ENCODE measurements at regions not wholly inside any gene's neighbourhood (a gene's known extent, or its start where the extent isn't known, plus 50 kb on each side); places are given as distances from the start of the nearest gene placed in this dataset.
A peak's percentile ranks its signal among the peaks of the same experiment; 100 is the strongest.

DNA sequence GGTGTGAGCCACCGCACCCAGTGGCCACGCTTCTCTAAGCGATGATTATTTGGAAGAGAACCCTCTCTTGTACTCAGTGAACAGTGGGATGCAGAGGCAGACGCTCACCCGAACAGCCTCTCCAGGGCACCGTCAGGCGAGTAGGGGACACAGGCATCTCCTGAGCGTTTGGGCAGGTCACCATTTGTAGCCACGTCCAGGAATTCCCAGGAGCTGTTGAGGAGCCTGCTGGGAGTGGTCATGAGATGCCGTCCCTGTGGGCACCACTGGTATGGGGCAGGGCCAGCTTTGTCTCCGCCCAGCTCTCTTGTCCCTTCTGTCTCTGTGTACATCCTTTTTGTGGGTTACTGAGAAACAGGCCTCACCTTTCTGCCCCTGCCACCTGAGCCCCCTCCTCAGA, 81.3 kb upstream of the ZNF469 start:
- TF ChIP-seq, protein P1, sequence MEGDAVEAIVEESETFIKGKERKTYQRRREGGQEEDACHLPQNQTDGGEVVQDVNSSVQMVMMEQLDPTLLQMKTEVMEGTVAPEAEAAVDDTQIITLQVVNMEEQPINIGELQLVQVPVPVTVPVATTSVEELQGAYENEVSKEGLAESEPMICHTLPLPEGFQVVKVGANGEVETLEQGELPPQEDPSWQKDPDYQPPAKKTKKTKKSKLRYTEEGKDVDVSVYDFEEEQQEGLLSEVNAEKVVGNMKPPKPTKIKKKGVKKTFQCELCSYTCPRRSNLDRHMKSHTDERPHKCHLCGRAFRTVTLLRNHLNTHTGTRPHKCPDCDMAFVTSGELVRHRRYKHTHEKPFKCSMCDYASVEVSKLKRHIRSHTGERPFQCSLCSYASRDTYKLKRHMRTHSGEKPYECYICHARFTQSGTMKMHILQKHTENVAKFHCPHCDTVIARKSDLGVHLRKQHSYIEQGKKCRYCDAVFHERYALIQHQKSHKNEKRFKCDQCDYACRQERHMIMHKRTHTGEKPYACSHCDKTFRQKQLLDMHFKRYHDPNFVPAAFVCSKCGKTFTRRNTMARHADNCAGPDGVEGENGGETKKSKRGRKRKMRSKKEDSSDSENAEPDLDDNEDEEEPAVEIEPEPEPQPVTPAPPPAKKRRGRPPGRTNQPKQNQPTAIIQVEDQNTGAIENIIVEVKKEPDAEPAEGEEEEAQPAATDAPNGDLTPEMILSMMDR (IDR thresholded peaks at IDR 0.05; ENCODE audit: insufficient read depth, low read length, severe bottlenecking), result no peak
- FAIRE-seq, result no peak
- Histone ChIP-seq H3K27me3 (ENCODE audit: control insufficient read depth, insufficient read depth, low read length) (no peaks in the 10 kb centered on the region), H3K36me3 (ENCODE audit: control insufficient read depth, insufficient read depth, low read length) (no peaks in the 10 kb centered on the region), H3K4me3 (ENCODE audit: low read depth, low read length) (no peak overlapping the region)
- DNase-seq (ENCODE audit: low read depth), result no peak

DNA sequence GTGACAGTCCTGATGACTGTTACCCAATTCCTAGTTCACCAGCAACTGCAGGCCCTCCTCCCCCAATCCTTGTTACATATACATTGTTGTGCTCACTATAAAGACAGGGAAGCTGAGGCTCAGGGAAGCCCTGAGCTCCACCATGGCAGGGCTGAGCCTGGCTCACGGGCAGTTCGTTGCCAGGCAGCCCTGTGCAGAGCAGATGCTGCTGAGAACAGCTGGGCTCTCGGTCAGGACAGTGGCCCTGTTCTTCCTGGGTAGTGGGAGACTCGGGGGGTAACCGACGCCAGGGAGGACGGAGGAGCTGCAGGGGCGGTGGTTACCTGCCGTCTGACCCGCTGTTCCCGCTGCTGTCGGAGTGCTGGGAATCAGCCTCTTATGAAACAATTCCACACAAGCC, 80.9 kb upstream of the ZNF469 start:
- DNase-seq (ENCODE audit: low read depth) (no peak), FAIRE-seq (no peak)
- Histone ChIP-seq H3K36me3 (ENCODE audit: control insufficient read depth, insufficient read depth, low read length) (no peaks in the 10 kb centered on the region), H3K27me3 (ENCODE audit: control insufficient read depth, insufficient read depth, low read length) (no peaks in the 10 kb centered on the region), H3K4me3 (ENCODE audit: low read depth, low read length) (no peak overlapping the region)
- TF ChIP-seq, protein P1 (IDR thresholded peaks at IDR 0.05; ENCODE audit: insufficient read depth, low read length, severe bottlenecking), result no peak

DNA sequence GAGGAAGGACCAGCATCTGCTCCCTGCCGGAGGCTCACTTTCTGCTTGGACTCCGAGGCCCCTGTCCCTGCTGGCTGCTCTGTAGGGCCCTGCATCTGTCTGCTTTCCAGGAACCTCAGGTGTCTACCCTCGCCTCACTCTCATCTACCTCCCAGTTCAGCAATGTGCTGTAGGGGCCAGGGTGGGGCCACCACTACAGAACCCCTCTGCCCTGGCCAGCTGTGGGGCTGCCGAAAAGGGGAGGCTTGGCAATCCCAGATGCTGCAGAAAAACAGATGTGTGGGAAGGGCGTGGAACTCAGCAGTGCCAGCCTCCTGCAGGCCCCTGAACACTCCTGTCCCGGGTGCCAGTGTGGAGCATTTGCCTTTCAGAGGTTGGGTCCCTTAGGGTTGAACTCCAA, 80.1 kb upstream of the ZNF469 start:
- no peak overlapping the region for H3K4me3 ChIP-seq (ENCODE audit: low read depth, low read length)
- DNase-seq (ENCODE audit: low read depth), result no peak
- no peaks in the 10 kb centered on the region for H3K36me3 ChIP-seq (ENCODE audit: control insufficient read depth, insufficient read depth, low read length)
- H3K27me3 ChIP-seq (ENCODE audit: control insufficient read depth, insufficient read depth, low read length), result no peaks in the 10 kb centered on the region
- TF ChIP-seq, protein P1 (IDR thresholded peaks at IDR 0.05; ENCODE audit: insufficient read depth, low read length, severe bottlenecking), result no peak
- no peak for FAIRE-seq

DNA sequence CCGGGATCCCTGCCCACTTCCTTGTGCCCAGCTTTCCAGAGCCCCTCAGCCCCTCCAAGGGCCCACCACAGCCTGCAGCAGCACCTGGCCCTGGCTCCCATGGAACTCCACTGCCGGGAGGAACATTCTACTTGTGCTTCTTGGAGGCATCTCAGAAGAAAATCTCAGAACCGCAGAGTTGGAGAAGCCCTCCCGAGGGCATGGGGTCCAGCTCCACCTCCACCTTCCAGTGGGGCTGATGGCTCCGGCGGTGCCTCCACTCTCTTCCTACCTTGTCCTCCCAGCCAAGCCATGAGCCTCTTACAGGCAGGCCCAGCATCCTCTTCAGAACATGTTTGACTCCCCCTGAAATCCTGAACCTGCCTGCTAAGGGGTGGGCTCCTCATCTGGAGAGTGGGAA, 79.4 kb upstream of the ZNF469 start:
- no peaks in the 10 kb centered on the region for H3K36me3 ChIP-seq (ENCODE audit: control insufficient read depth, insufficient read depth, low read length)
- no peak overlapping the region for H3K4me3 ChIP-seq (ENCODE audit: low read depth, low read length)
- no peak for DNase-seq (ENCODE audit: low read depth)
- TF ChIP-seq, protein P1 (IDR thresholded peaks at IDR 0.05; ENCODE audit: insufficient read depth, low read length, severe bottlenecking), result no peak
- no peaks in the 10 kb centered on the region for H3K27me3 ChIP-seq (ENCODE audit: control insufficient read depth, insufficient read depth, low read length)
- no peak for FAIRE-seq

DNA sequence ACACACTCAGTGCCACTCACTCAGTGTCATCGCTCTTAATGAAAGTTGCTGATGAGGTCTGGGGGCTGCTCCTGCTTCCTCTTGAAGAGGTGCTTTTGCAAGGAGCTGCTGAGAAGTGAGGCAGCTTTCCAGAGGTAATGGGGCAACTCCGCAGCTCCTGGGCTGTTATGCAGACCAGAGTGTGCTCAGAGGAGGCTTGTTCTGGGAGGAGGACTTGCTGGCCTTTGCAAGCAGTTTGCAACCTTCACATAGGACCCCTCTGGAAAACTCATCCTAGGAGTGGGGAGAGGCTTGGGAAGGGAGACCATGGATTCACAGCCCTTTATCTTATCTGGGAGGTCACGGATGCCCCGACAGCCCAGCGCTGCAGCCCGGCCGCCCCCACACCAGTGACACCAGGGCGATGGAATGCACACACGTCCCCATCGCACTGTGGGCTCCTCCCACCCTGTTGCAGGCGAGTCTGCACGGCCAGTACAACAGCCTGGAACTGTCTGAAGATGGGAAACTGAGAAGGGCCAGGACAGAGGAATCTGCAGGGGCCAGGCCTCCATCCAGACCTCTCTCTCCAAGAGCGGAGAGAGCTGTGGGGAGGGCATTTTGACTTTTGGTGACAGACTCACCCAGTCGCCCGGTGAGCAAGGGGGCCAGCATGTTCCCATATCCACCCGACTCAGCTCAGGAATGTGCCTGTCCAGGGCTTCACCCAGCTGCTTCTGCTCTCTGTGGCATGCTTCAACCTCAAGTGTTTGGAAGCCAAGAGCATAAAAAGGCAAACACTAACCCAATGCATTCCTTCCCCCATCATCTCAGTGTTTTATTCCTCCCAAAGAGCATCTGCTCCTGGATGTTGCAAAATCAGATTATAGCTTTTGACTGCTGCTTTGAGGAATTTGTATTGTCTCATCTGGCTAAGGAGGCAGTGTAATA, 78.6 kb upstream of the ZNF469 start:
- H3K36me3 ChIP-seq (ENCODE audit: control insufficient read depth, insufficient read depth, low read length), result no peaks in the 10 kb centered on the region
- H3K27me3 ChIP-seq (ENCODE audit: control insufficient read depth, insufficient read depth, low read length), result no peaks in the 10 kb centered on the region
- TF ChIP-seq, protein P1 (IDR thresholded peaks at IDR 0.05; ENCODE audit: insufficient read depth, low read length, severe bottlenecking), result no peak
- DNase-seq (ENCODE audit: low read depth), result peak; percentile 49
- no peak overlapping the region for H3K4me3 ChIP-seq (ENCODE audit: low read depth, low read length)
- FAIRE-seq, result peak; percentile 13

Measured in bronchial epithelial cell (primary cell).